Glutamatergic neuron (in vitro differentiated cells): ENCODE measurements at regions not wholly inside any gene's neighbourhood (a gene's known extent, or its start where the extent isn't known, plus 50 kb on each side); places are given as distances from the start of the nearest gene placed in this dataset.

Experiments
- DNase-seq: peaks from one replicate; pipeline ENCODE4 v3.0.0; 2022
- H3K27ac Mint-ChIP-seq: one replicate; pipeline ENCODE4 v1.8.0; 2020; ENCODE audit warnings: mild to moderate bottlenecking, mixed read lengths, inconsistent platforms; ENCODE audit not compliant: unreplicated experiment
- H3K27me3 Mint-ChIP-seq: one replicate; pipeline ENCODE4 v1.8.0; 2020; ENCODE audit warnings: mild to moderate bottlenecking, moderate library complexity, mixed read lengths, inconsistent platforms; ENCODE audit not compliant: unreplicated experiment
- H3K36me3 Mint-ChIP-seq: one replicate; pipeline ENCODE4 v1.8.0; 2020; ENCODE audit warnings: mild to moderate bottlenecking, mixed read lengths, inconsistent platforms; ENCODE audit not compliant: unreplicated experiment
- H3K4me1 Mint-ChIP-seq: one replicate; pipeline ENCODE4 v1.8.0; 2020; ENCODE audit warnings: mild to moderate bottlenecking, low read depth, mixed read lengths, inconsistent platforms; ENCODE audit not compliant: unreplicated experiment
- H3K4me3 Mint-ChIP-seq: one replicate; pipeline ENCODE4 v1.8.0; 2020; ENCODE audit warnings: mild to moderate bottlenecking, mixed read lengths, inconsistent platforms; ENCODE audit not compliant: unreplicated experiment
- H3K9me3 Mint-ChIP-seq: one replicate; pipeline ENCODE4 v1.8.0; 2020; ENCODE audit warnings: mild to moderate bottlenecking, moderate library complexity, mixed read lengths, inconsistent platforms; ENCODE audit not compliant: unreplicated experiment
- TF ChIP-seq, protein P1 (sequence below): fragments of 200-600 bp; sonication (generic); IDR thresholded peaks from one replicate; pipeline ENCODE4 v1.5.0; 2021; ENCODE audit not compliant: partially characterized antibody, unreplicated experiment

DNA sequence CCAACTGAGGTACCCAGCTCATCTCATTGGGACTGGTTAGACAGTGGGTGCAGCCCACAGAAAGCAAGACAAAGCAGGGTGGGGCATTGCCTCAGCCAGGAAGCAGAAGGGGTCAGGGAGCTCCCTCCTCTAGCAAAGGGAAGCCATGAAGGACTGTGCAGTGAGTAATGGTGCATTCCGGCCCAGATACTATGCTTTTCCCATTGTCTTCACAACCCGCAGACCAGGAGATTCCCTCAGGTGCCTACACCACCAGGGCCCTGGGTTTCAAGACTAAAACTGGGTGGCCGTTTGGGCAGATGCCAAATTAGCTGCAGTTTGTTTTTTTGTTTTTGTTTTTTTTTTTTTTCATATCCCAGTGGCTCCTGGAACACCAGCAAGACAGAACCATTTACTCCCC, 235.3 kb downstream of the TACR3 start:
- H3K36me3 Mint-ChIP-seq, result no peaks in the 10 kb centered on the region
- TF ChIP-seq, protein P1, sequence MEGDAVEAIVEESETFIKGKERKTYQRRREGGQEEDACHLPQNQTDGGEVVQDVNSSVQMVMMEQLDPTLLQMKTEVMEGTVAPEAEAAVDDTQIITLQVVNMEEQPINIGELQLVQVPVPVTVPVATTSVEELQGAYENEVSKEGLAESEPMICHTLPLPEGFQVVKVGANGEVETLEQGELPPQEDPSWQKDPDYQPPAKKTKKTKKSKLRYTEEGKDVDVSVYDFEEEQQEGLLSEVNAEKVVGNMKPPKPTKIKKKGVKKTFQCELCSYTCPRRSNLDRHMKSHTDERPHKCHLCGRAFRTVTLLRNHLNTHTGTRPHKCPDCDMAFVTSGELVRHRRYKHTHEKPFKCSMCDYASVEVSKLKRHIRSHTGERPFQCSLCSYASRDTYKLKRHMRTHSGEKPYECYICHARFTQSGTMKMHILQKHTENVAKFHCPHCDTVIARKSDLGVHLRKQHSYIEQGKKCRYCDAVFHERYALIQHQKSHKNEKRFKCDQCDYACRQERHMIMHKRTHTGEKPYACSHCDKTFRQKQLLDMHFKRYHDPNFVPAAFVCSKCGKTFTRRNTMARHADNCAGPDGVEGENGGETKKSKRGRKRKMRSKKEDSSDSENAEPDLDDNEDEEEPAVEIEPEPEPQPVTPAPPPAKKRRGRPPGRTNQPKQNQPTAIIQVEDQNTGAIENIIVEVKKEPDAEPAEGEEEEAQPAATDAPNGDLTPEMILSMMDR, result no peak
- no peak for DNase-seq
- H3K9me3 Mint-ChIP-seq, result peaks cover 3% of the 10 kb centered on the region
- H3K27ac Mint-ChIP-seq, result no peak overlapping the region
- H3K4me3 Mint-ChIP-seq, result no peak overlapping the region
- H3K4me1 Mint-ChIP-seq, result no peaks in the 10 kb centered on the region
- peaks cover 3% of the 10 kb centered on the region for H3K27me3 Mint-ChIP-seq

DNA sequence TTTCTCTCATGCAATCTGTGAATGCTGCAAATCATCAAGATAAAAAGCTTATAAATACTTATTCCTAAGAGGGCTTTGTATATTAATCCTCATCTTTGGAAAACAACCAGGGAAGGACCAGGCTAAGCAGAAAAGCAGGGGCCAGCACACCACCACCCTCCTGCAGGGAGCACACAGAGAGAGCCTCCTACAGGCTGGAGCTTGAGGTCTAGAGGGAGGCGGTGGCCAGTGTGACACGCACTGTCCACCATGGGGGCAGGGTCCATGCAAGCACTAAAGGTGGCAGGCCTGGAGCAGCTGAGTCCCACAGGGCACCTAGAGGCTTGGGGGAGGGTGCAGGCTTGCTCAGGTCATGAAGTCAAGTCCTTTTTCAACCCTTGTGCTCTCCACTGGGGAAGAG, 236.9 kb downstream of the TACR3 start:
- DNase-seq, result no peak
- Mint-ChIP-seq H3K36me3 (no peaks in the 10 kb centered on the region), H3K4me1 (no peaks in the 10 kb centered on the region), H3K4me3 (no peak overlapping the region), H3K9me3 (peaks cover 3% of the 10 kb centered on the region), H3K27me3 (peaks cover 3% of the 10 kb centered on the region), H3K27ac (no peak overlapping the region)
- TF ChIP-seq, protein P1, result no peak

DNA sequence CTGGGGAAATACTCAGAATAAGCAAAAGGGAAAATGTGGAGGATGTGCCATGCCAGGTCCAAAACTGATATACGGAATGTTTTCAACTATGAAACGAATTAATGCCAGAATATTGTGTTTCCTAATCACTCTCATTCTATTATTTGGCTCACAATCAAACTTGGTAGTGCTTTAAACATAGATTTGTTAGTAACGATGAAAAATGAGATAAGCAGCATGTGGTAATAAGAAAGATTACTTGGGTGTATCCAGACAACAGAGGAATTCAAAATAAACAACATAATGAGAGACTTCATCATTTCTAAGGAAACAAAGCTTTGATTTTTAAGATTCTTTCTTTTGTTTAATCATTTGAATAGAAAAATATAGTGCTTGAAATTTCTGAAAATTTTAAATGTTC, 237.3 kb downstream of the TACR3 start:
- TF ChIP-seq, protein P1, result no peak
- H3K36me3 Mint-ChIP-seq, result no peaks in the 10 kb centered on the region
- H3K4me1 Mint-ChIP-seq, result no peaks in the 10 kb centered on the region
- H3K9me3 Mint-ChIP-seq, result peaks cover 3% of the 10 kb centered on the region
- H3K4me3 Mint-ChIP-seq, result no peak overlapping the region
- H3K27ac Mint-ChIP-seq, result no peak overlapping the region
- DNase-seq, result no peak
- peaks cover 3% of the 10 kb centered on the region for H3K27me3 Mint-ChIP-seq

DNA sequence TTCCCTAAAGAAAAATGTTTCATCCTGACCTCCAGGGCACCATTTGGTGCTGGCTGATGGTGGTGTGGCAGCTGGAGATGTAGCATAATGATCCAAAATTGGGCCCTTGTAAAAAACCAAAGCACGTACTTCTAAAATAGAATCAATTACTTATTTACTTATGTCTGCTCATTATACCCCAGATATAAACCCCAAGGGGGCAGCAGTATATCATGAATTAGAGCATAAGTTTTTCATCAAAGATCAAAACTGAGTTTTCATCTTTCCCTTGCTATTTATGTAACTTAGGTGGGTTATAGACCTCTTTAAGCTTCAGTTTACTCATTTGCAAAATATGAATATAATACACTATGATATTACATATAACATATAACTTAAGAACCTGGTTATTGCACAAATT, 241.1 kb downstream of the TACR3 start:
- H3K27me3 Mint-ChIP-seq, result no peaks in the 10 kb centered on the region
- H3K9me3 Mint-ChIP-seq, result no peaks in the 10 kb centered on the region
- no peaks in the 10 kb centered on the region for H3K4me1 Mint-ChIP-seq
- H3K27ac Mint-ChIP-seq, result no peak overlapping the region
- H3K4me3 Mint-ChIP-seq, result no peak overlapping the region
- no peak for DNase-seq
- H3K36me3 Mint-ChIP-seq, result no peaks in the 10 kb centered on the region
- TF ChIP-seq, protein P1, result no peak

DNA sequence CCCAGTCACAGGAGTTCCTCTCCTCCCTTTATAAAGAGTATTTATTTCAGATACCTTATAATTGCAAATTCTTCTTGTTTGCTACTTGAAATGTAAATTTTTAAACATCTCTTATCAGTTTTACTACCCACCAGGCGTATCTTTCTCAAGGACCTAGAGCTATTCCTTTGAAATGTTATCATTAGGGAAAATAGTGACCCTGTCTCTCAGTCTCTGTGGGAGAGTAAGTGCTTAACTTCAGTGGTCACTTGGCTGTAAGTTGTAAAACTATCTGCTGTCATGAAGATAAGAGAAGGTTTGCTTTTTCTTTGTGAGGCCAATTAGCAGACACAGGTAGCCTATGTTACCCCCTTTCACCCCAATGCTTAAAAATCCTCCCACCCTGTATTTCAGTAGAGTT, 241.6 kb downstream of the TACR3 start:
- H3K27me3 Mint-ChIP-seq, result no peaks in the 10 kb centered on the region
- TF ChIP-seq, protein P1, result no peak
- no peaks in the 10 kb centered on the region for H3K36me3 Mint-ChIP-seq
- no peak for DNase-seq
- H3K9me3 Mint-ChIP-seq, result no peaks in the 10 kb centered on the region
- no peak overlapping the region for H3K4me3 Mint-ChIP-seq
- no peak overlapping the region for H3K27ac Mint-ChIP-seq
- no peaks in the 10 kb centered on the region for H3K4me1 Mint-ChIP-seq
